ENCODE measurements at regions not wholly inside any gene's neighbourhood (a gene's known extent, or its start where the extent isn't known, plus 50 kb on each side); places are given as distances from the start of the nearest gene placed in this dataset.

GRCh38 chr2:60331115-60331809, 222.2 kb downstream of the BCL11A start:
- no peak for DNase-seq (ENCODE audit: low spot score in 2 of 2)
- H3K4me1 ChIP-seq = no peaks in the 10 kb centered on the region
- H3K27me3 ChIP-seq = no peaks in the 10 kb centered on the region
- no peaks in the 10 kb centered on the region for H3K9me3 ChIP-seq
- TF ChIP-seq POLR2AphosphoS5 (IDR thresholded peaks at IDR 0.05) = no peak
- TF ChIP-seq, protein P1, sequence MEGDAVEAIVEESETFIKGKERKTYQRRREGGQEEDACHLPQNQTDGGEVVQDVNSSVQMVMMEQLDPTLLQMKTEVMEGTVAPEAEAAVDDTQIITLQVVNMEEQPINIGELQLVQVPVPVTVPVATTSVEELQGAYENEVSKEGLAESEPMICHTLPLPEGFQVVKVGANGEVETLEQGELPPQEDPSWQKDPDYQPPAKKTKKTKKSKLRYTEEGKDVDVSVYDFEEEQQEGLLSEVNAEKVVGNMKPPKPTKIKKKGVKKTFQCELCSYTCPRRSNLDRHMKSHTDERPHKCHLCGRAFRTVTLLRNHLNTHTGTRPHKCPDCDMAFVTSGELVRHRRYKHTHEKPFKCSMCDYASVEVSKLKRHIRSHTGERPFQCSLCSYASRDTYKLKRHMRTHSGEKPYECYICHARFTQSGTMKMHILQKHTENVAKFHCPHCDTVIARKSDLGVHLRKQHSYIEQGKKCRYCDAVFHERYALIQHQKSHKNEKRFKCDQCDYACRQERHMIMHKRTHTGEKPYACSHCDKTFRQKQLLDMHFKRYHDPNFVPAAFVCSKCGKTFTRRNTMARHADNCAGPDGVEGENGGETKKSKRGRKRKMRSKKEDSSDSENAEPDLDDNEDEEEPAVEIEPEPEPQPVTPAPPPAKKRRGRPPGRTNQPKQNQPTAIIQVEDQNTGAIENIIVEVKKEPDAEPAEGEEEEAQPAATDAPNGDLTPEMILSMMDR (IDR thresholded peaks at IDR 0.05) = no peak
- no peak for TF ChIP-seq POLR2A (IDR thresholded peaks at IDR 0.05)
- no peak overlapping the region for H3K27ac ChIP-seq
- H3K4me3 ChIP-seq = no peak overlapping the region
- intact Hi-C loops (cut with DNase I; ENCODE audit: low total_unique reads) = loop anchor here (10.0 kb wide), 1 partner anchor 164 kb away; no protein-coding TSS in a partner anchor
- no peaks in the 10 kb centered on the region for H3K36me3 ChIP-seq

- Histone ChIP-seq H3K4me1 (no peaks in the 10 kb centered on the region), H3K27ac (no peak overlapping the region), H3K27me3 (no peaks in the 10 kb centered on the region), H3K4me3 (no peak overlapping the region), H3K9me3 (peaks cover 0 to 5% of the 10 kb centered on the region in 2 donors), H3K36me3 (no peaks in the 10 kb centered on the region)
- DNase-seq (ENCODE audit: low spot score in 2 of 2) = no peak
- TF ChIP-seq, protein P1 (IDR thresholded peaks at IDR 0.05) = no peak
- TF ChIP-seq POLR2AphosphoS5 (IDR thresholded peaks at IDR 0.05) (no peak), POLR2A (IDR thresholded peaks at IDR 0.05) (no peak)
- intact Hi-C loops (cut with DNase I; ENCODE audit: low total_unique reads) = no loop called here
Observed at GRCh38 chr2:60329225-60329624, 224.2 kb downstream of the BCL11A start.

DNA sequence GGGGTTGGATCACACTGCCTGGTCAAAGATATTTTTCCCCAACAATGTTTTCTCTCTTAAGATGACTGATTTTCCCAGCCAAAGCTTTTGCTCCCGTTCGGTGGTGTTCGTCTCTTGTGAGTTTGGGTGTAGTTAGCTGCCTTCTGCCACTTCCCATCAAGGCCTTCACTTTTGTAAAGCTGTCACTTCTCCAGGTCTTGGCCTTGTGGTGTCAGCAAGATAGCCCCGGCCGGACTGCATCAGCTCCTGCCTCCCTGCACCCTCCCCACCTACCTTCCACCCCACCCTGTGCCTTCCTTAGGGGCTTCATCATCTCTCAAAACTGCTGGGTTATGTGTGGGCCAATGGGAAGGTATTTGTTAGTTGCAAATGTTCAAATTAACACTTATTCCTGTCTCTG, 228.9 kb downstream of the BCL11A start:
- H3K4me3 ChIP-seq = no peak overlapping the region
- H3K4me1 ChIP-seq = no peaks in the 10 kb centered on the region
- H3K27me3 ChIP-seq = no peaks in the 10 kb centered on the region
- DNase-seq (ENCODE audit: low spot score in 2 of 2) = no peak
- H3K9me3 ChIP-seq = peaks cover 0 to 5% of the 10 kb centered on the region in 2 donors
- intact Hi-C loops (cut with DNase I; ENCODE audit: low total_unique reads) = no loop called here
- H3K27ac ChIP-seq = no peak overlapping the region
- no peaks in the 10 kb centered on the region for H3K36me3 ChIP-seq
- TF ChIP-seq POLR2A (IDR thresholded peaks at IDR 0.05) = no peak
- TF ChIP-seq, protein P1 (IDR thresholded peaks at IDR 0.05) = no peak

DNA sequence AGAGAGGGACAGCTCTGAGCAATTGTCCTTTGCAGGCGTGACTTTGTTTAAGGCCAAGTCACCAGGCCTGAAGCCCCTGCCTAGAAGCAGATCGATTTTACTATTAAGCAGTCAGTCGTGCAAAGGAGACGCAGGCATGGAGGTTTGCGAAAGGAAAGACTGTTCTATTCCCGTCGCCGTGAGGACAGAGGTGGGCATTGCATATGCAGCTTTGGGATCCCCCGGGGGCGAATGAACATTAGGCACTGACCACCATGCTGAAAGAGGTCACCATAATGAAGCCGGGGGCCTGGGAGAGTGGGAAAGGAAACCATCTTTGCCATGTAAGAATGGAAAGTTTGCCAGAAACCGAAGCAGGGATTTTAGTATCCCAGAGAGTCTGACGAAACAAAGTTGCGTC, 231.6 kb downstream of the BCL11A start:
- no peaks in the 10 kb centered on the region for H3K36me3 ChIP-seq
- no peaks in the 10 kb centered on the region for H3K4me1 ChIP-seq
- H3K4me3 ChIP-seq = no peak overlapping the region
- peaks cover 0 to 5% of the 10 kb centered on the region in 2 donors for H3K9me3 ChIP-seq
- intact Hi-C loops (cut with DNase I; ENCODE audit: low total_unique reads) = no loop called here
- TF ChIP-seq POLR2A (IDR thresholded peaks at IDR 0.05) = no peak
- TF ChIP-seq, protein P1 (IDR thresholded peaks at IDR 0.05) = no peak
- TF ChIP-seq POLR2AphosphoS5 (IDR thresholded peaks at IDR 0.05) = no peak
- no peak overlapping the region for H3K27ac ChIP-seq
- no peaks in the 10 kb centered on the region for H3K27me3 ChIP-seq
- no peak for DNase-seq (ENCODE audit: low spot score in 2 of 2)

GRCh38 chr2:60320724-60321123, 232.7 kb downstream of the BCL11A start:
- TF ChIP-seq POLR2AphosphoS5 (IDR thresholded peaks at IDR 0.05) (no peak), POLR2A (IDR thresholded peaks at IDR 0.05) (no peak)
- TF ChIP-seq, protein P1 (IDR thresholded peaks at IDR 0.05) = no peak
- Histone ChIP-seq H3K36me3 (no peaks in the 10 kb centered on the region), H3K27me3 (no peaks in the 10 kb centered on the region), H3K27ac (no peak overlapping the region), H3K4me1 (no peaks in the 10 kb centered on the region), H3K4me3 (no peak overlapping the region), H3K9me3 (peaks cover 0 to 2% of the 10 kb centered on the region in 2 donors)
- intact Hi-C loops (cut with DNase I; ENCODE audit: low total_unique reads) = no loop called here
- no peak for DNase-seq (ENCODE audit: low spot score in 2 of 2)
